Esophagus squamous epithelium (tissue), 4 donors: ENCODE measurements at regions not wholly inside any gene's neighbourhood (a gene's known extent, or its start where the extent isn't known, plus 50 kb on each side); places are given as distances from the start of the nearest gene placed in this dataset.

Experiments used
- POLR2A ChIP-seq, 4 donors: fragments of 450-650 bp; IDR thresholded peaks; one replicate each; pipeline ENCODE4 v1.6.1; 2017; ENCODE audit warnings: antibody characterized with exemption in 4 of 4, mild to moderate bottlenecking in 4 of 4, moderate library complexity in 3 of 4
- TF ChIP-seq, protein P1 (sequence below), 6 experiments: fragments of 450-650 bp in 4 of 6; fragments of 200-600 bp in 2 of 6; sonication (generic) in 2 of 6; IDR thresholded peaks; one replicate each; pipeline ENCODE4 v1.5.1; 2016 to 2019; ENCODE audit warnings: antibody characterized with exemption in 6 of 6, mild to moderate bottlenecking in 4 of 6, moderate library complexity in 4 of 6

DNA sequence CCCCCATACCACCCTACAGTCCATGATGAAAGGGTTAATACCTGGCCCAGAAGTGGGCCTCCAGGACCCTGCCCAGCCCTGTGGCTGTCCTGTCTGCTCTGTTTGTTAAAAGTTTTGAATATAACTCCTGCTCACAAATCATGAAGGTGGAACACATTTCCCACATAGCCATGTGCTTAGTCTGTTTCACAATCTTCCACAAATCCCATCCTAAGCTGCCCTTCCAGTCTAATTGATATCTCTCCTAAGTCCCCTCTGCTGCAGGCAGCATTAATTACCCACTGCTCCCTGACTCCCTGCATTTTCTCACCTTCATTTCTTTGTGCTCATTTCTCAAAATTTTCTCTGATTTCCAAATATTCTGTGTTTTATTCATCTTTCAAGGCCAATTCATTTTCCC lies 142.6 kb downstream of the AASDH start:
- no peak for TF ChIP-seq POLR2A (IDR thresholded peaks at IDR 0.05)
- TF ChIP-seq, protein P1, sequence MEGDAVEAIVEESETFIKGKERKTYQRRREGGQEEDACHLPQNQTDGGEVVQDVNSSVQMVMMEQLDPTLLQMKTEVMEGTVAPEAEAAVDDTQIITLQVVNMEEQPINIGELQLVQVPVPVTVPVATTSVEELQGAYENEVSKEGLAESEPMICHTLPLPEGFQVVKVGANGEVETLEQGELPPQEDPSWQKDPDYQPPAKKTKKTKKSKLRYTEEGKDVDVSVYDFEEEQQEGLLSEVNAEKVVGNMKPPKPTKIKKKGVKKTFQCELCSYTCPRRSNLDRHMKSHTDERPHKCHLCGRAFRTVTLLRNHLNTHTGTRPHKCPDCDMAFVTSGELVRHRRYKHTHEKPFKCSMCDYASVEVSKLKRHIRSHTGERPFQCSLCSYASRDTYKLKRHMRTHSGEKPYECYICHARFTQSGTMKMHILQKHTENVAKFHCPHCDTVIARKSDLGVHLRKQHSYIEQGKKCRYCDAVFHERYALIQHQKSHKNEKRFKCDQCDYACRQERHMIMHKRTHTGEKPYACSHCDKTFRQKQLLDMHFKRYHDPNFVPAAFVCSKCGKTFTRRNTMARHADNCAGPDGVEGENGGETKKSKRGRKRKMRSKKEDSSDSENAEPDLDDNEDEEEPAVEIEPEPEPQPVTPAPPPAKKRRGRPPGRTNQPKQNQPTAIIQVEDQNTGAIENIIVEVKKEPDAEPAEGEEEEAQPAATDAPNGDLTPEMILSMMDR (IDR thresholded peaks at IDR 0.05), result no peak
